ENCODE measurements at regions not wholly inside any gene's neighbourhood (a gene's known extent, or its start where the extent isn't known, plus 50 kb on each side); places are given as distances from the start of the nearest gene placed in this dataset.
A peak's percentile ranks its signal among the peaks of the same experiment; 100 is the strongest.

- CTCF ChIA-PET = interaction anchor here (0.6 kb wide), 1 partner anchor 55 kb away, joined by 3 read pairs; no protein-coding TSS in a partner anchor
These were observed 57.1 kb upstream of the LIN7C start for GRCh38 chr11:27563641-27564040.

GRCh38 chr11:27563201-27563600 lies 56.6 kb upstream of the LIN7C start:
- H3K36me3 ChIP-seq (replicated peaks in 1 of 2; ENCODE audit: control insufficient read depth in 1 of 2, insufficient read depth in 2 of 2, low read length in 1 of 2) = no peaks in the 10 kb centered on the region
- no peaks in the 10 kb centered on the region for H3K9me3 ChIP-seq
- no peaks in the 10 kb centered on the region for H3K4me1 ChIP-seq (ENCODE audit: control insufficient read depth in 1 of 2, insufficient read depth in 2 of 2, low read depth in 1 of 2, low read length in 1 of 2)
- peak overlapping the region; percentile 64; the same call in 1 of the 2 replicates for H2AFZ ChIP-seq (ENCODE audit: low read depth)
- no peak overlapping the region for H3K4me3 ChIP-seq (ENCODE audit: low read depth in 2 of 2, low read length in 1 of 2)
- no peak for DNase-seq
- no peaks in the 10 kb centered on the region for H3K9me2 ChIP-seq
- H3K79me2 ChIP-seq (ENCODE audit: insufficient read depth) = no peaks in the 10 kb centered on the region
- TF ChIP-seq TEAD4 (IDR thresholded peaks at IDR 0.05; ENCODE audit: borderline replicate concordance, insufficient read depth) (no peak), CTCF (IDR thresholded peaks at IDR 0.05) (no peak), TAF1 (IDR thresholded peaks at IDR 0.05; ENCODE audit: borderline replicate concordance, low read depth, low read length) (no peak), GABPA (IDR thresholded peaks at IDR 0.05; ENCODE audit: low read depth) (no peak), MEF2A (IDR thresholded peaks at IDR 0.05; ENCODE audit: borderline replicate concordance, low read depth) (no peak), NFIC (IDR thresholded peaks at IDR 0.05; ENCODE audit: borderline replicate concordance) (no peak), TCF12 (IDR thresholded peaks at IDR 0.05) (peak; percentile 33), JUND (IDR thresholded peaks at IDR 0.05) (peak; percentile 18; the same call in 1 of the 2 replicates)
- TF ChIP-seq, protein P1, sequence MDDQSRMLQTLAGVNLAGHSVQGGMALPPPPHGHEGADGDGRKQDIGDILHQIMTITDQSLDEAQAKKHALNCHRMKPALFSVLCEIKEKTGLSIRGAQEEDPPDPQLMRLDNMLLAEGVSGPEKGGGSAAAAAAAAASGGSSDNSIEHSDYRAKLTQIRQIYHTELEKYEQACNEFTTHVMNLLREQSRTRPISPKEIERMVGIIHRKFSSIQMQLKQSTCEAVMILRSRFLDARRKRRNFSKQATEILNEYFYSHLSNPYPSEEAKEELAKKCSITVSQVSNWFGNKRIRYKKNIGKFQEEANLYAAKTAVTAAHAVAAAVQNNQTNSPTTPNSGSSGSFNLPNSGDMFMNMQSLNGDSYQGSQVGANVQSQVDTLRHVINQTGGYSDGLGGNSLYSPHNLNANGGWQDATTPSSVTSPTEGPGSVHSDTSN (IDR thresholded peaks at IDR 0.05) = peak; percentile 20; the same call in 1 of the 2 replicates
- peak overlapping the region in 1 of 2 experiments; percentile 60; a peak in 2 of 4 replicates for H3K27ac ChIP-seq (ENCODE audit: low read depth in 2 of 2, low read length in 1 of 2)
- H3K27me3 ChIP-seq (ENCODE audit: insufficient read depth) = no peaks in the 10 kb centered on the region
- 0 out of 2 replicates have a peak overlapping the region, but pooled peaks have one; percentile 23 for H3K4me2 ChIP-seq
- peaks cover 6% of the 10 kb centered on the region for H3F3A ChIP-seq (replicated peaks; ENCODE audit: insufficient read depth)
- no peak overlapping the region; the same call in 1 of the 2 replicates for H3K9ac ChIP-seq
- POLR2A ChIA-PET = no interaction called here
- no peaks in the 10 kb centered on the region for H4K20me1 ChIP-seq (ENCODE audit: insufficient read depth)
- CTCF ChIA-PET = no interaction called here

More at GRCh38 chr11:27563641-27564040, 57.1 kb upstream of the LIN7C start:
- Histone ChIP-seq H2AFZ (ENCODE audit: low read depth) (peak overlapping the region; percentile 64; the same call in 1 of the 2 replicates), H3K27me3 (ENCODE audit: insufficient read depth) (no peaks in the 10 kb centered on the region), H3K4me3 (ENCODE audit: low read depth in 2 of 2, low read length in 1 of 2) (no peak overlapping the region), H3F3A (replicated peaks; ENCODE audit: insufficient read depth) (peaks cover 6% of the 10 kb centered on the region), H3K9me2 (no peaks in the 10 kb centered on the region), H3K27ac (ENCODE audit: low read depth in 2 of 2, low read length in 1 of 2) (peak overlapping the region in 1 of 2 experiments; percentile 60; a peak in 2 of 4 replicates), H3K4me1 (ENCODE audit: control insufficient read depth in 1 of 2, insufficient read depth in 2 of 2, low read depth in 1 of 2, low read length in 1 of 2) (no peaks in the 10 kb centered on the region), H3K79me2 (ENCODE audit: insufficient read depth) (no peaks in the 10 kb centered on the region), H3K9ac (no peak overlapping the region), H3K36me3 (replicated peaks in 1 of 2; ENCODE audit: control insufficient read depth in 1 of 2, insufficient read depth in 2 of 2, low read length in 1 of 2) (no peaks in the 10 kb centered on the region), H3K4me2 (0 out of 2 replicates have a peak overlapping the region, but pooled peaks have one; percentile 23), H3K9me3 (no peaks in the 10 kb centered on the region), H4K20me1 (ENCODE audit: insufficient read depth) (no peaks in the 10 kb centered on the region)
- POLR2A ChIA-PET = no interaction called here
- no peak for DNase-seq
- 39% methylated on average over 3 of the region's 3 CpGs for WGBS (ENCODE audit: low lambda C conversion rate)
- TF ChIP-seq FOXJ3 (CRISPR knock-in tag; IDR thresholded peaks at IDR 0.05) (no peak), RFX5 (IDR thresholded peaks at IDR 0.05; ENCODE audit: low read length) (no peak)

All from SK-N-SH (cell line).